ENCODE measurements at regions not wholly inside any gene's neighbourhood (a gene's known extent, or its start where the extent isn't known, plus 50 kb on each side); places are given as distances from the start of the nearest gene placed in this dataset.

GRCh38 chr9:89759572-89759971 is 154.8 kb downstream of the GADD45G start:
- no peak overlapping the region for H3K4me3 ChIP-seq (replicated peaks in 1 of 2; ENCODE audit: low read depth in 2 of 2, low read length in 2 of 2)
- no peak for DNase-seq (ENCODE audit: low read depth in 2 of 2)
- TF ChIP-seq CTCF (IDR thresholded peaks at IDR 0.05; ENCODE audit: low read depth, low read length), result no peak

- no peak for DNase-seq (ENCODE audit: low read depth in 2 of 2)
- no peak for TF ChIP-seq CTCF (IDR thresholded peaks at IDR 0.05; ENCODE audit: low read depth, low read length)
- H3K4me3 ChIP-seq (replicated peaks in 1 of 2; ENCODE audit: low read depth in 2 of 2, low read length in 2 of 2), result no peak overlapping the region
Observed at GRCh38 chr9:89760123-89760522, 155.3 kb downstream of the GADD45G start.

- H3K4me3 ChIP-seq (replicated peaks in 1 of 2; ENCODE audit: low read depth in 2 of 2, low read length in 2 of 2), result no peak overlapping the region
Observed at GRCh38 chr9:89764217-89764616, 159.4 kb downstream of the GADD45G start.

GRCh38 chr9:89765211-89765946 is 160.6 kb downstream of the GADD45G start:
- DNase-seq (ENCODE audit: low read depth in 2 of 2), result no peak
- no peak for TF ChIP-seq CTCF (IDR thresholded peaks at IDR 0.05; ENCODE audit: low read depth, low read length)
- no peak overlapping the region for H3K4me3 ChIP-seq (replicated peaks in 1 of 2; ENCODE audit: low read depth in 2 of 2, low read length in 2 of 2)

More at GRCh38 chr9:89764217-89764616, 159.4 kb downstream of the GADD45G start:
- TF ChIP-seq CTCF (IDR thresholded peaks at IDR 0.05; ENCODE audit: low read depth, low read length), result no peak
- no peak for DNase-seq (ENCODE audit: low read depth in 2 of 2)

- no peak for DNase-seq (ENCODE audit: low read depth in 2 of 2)
- no peak overlapping the region for H3K4me3 ChIP-seq (replicated peaks in 1 of 2; ENCODE audit: low read depth in 2 of 2, low read length in 2 of 2)
- TF ChIP-seq CTCF (IDR thresholded peaks at IDR 0.05; ENCODE audit: low read depth, low read length), result no peak
Observed at GRCh38 chr9:89766991-89767390, 162.2 kb downstream of the GADD45G start.

GRCh38 chr9:89768051-89768450 is 163.2 kb downstream of the GADD45G start:
- no peak overlapping the region for H3K4me3 ChIP-seq (replicated peaks in 1 of 2; ENCODE audit: low read depth in 2 of 2, low read length in 2 of 2)
- TF ChIP-seq CTCF (IDR thresholded peaks at IDR 0.05; ENCODE audit: low read depth, low read length), result no peak
- no peak for DNase-seq (ENCODE audit: low read depth in 2 of 2)

GRCh38 chr9:89768650-89769071 is 163.8 kb downstream of the GADD45G start:
- no peak for TF ChIP-seq CTCF (IDR thresholded peaks at IDR 0.05; ENCODE audit: low read depth, low read length)
- H3K4me3 ChIP-seq (replicated peaks in 1 of 2; ENCODE audit: low read depth in 2 of 2, low read length in 2 of 2), result no peak overlapping the region
- no peak for DNase-seq (ENCODE audit: low read depth in 2 of 2)
